ENCODE measurements at regions not wholly inside any gene's neighbourhood (a gene's known extent, or its start where the extent isn't known, plus 50 kb on each side); places are given as distances from the start of the nearest gene placed in this dataset.

DNA sequence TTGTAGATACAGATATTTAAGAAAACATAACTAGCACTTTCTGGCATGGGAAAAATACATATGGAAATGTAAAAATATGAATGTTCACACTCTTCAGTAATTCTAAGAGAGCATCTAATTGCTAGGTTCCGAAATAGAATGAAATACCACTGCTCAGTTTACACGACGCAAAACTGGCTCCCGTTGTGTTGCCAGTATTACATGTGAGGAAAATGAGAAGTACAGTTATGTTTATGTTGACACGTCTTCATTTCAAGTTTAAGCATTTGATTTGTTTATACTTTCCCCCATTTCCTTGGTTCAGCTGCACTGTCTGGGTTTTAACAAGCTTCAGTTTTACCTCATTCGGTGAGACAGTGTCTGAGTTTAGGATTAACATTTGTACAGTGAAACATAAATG, 275.8 kb upstream of the SEMA3D start:
- Histone ChIP-seq H3F3A (ENCODE audit: insufficient read depth, low read length, poor library complexity, severe bottlenecking) (no peaks in the 10 kb centered on the region), H3K79me2 (replicated peaks; ENCODE audit: insufficient read depth, low read length) (no peaks in the 10 kb centered on the region), H3K4me2 (ENCODE audit: low read length) (no peak overlapping the region), H3K27me3 (ENCODE audit: insufficient read depth, low read depth, low read length) (no peaks in the 10 kb centered on the region), H3K9ac (ENCODE audit: low read length) (no peak overlapping the region), H3K4me3 (ENCODE audit: low read length) (no peak overlapping the region), H3K36me3 (ENCODE audit: insufficient read depth, low read length) (no peaks in the 10 kb centered on the region), H3K9me2 (ENCODE audit: insufficient read depth, low read length) (no peaks in the 10 kb centered on the region), H3K9me3 (ENCODE audit: low read length) (no peaks in the 10 kb centered on the region), H3K27ac (ENCODE audit: low read length) (no peak overlapping the region), H4K20me1 (ENCODE audit: insufficient read depth) (no peaks in the 10 kb centered on the region), H2AFZ (ENCODE audit: low read depth, low read length) (no peak overlapping the region)
- TF ChIP-seq EZH2 (IDR thresholded peaks at IDR 0.05; ENCODE audit: borderline replicate concordance, insufficient read depth, low read length, poor library complexity, severe bottlenecking): no peak
- no peak for TF ChIP-seq TAF1 (IDR thresholded peaks at IDR 0.05; ENCODE audit: low read depth)
- TF ChIP-seq, protein P1, sequence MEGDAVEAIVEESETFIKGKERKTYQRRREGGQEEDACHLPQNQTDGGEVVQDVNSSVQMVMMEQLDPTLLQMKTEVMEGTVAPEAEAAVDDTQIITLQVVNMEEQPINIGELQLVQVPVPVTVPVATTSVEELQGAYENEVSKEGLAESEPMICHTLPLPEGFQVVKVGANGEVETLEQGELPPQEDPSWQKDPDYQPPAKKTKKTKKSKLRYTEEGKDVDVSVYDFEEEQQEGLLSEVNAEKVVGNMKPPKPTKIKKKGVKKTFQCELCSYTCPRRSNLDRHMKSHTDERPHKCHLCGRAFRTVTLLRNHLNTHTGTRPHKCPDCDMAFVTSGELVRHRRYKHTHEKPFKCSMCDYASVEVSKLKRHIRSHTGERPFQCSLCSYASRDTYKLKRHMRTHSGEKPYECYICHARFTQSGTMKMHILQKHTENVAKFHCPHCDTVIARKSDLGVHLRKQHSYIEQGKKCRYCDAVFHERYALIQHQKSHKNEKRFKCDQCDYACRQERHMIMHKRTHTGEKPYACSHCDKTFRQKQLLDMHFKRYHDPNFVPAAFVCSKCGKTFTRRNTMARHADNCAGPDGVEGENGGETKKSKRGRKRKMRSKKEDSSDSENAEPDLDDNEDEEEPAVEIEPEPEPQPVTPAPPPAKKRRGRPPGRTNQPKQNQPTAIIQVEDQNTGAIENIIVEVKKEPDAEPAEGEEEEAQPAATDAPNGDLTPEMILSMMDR (IDR thresholded peaks at IDR 0.05; ENCODE audit: poor library complexity, severe bottlenecking): no peak
- no peak for TF ChIP-seq POLR2AphosphoS5 (IDR thresholded peaks at IDR 0.05)
- TF ChIP-seq EP300 (conservative IDR thresholded peaks at IDR 0.05; ENCODE audit: poor library complexity, severe bottlenecking): no peak
- no peak for TF ChIP-seq RAD21 (conservative IDR thresholded peaks at IDR 0.05)
- TF ChIP-seq, protein P2, sequence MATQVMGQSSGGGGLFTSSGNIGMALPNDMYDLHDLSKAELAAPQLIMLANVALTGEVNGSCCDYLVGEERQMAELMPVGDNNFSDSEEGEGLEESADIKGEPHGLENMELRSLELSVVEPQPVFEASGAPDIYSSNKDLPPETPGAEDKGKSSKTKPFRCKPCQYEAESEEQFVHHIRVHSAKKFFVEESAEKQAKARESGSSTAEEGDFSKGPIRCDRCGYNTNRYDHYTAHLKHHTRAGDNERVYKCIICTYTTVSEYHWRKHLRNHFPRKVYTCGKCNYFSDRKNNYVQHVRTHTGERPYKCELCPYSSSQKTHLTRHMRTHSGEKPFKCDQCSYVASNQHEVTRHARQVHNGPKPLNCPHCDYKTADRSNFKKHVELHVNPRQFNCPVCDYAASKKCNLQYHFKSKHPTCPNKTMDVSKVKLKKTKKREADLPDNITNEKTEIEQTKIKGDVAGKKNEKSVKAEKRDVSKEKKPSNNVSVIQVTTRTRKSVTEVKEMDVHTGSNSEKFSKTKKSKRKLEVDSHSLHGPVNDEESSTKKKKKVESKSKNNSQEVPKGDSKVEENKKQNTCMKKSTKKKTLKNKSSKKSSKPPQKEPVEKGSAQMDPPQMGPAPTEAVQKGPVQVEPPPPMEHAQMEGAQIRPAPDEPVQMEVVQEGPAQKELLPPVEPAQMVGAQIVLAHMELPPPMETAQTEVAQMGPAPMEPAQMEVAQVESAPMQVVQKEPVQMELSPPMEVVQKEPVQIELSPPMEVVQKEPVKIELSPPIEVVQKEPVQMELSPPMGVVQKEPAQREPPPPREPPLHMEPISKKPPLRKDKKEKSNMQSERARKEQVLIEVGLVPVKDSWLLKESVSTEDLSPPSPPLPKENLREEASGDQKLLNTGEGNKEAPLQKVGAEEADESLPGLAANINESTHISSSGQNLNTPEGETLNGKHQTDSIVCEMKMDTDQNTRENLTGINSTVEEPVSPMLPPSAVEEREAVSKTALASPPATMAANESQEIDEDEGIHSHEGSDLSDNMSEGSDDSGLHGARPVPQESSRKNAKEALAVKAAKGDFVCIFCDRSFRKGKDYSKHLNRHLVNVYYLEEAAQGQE (IDR thresholded peaks at IDR 0.05; ENCODE audit: borderline replicate concordance): no peak
- TF ChIP-seq MXI1 (conservative IDR thresholded peaks at IDR 0.05; ENCODE audit: poor library complexity, severe bottlenecking): no peak
- no peak for TF ChIP-seq SMC3 (conservative IDR thresholded peaks at IDR 0.05; ENCODE audit: poor library complexity)

DNA sequence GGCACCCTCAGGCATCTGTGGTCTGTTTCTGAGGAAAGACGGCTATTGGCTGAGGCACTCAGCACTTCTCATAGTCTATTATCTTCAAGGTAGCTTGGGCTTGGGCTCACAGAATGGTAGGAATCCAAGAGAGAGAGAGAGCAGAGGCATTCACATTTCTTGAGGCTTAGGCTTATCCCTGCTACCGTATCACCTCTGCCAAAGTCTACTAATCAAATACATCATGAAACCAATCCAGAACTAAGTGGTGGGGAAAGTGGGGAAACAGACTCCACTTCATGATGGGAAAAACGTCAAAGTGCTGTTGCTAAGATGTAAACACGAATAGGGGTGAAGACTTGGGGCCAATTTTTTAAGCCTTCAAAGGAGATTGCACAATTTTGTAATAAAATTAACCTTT, 271.1 kb upstream of the SEMA3D start:
- TF ChIP-seq POLR2AphosphoS5 (IDR thresholded peaks at IDR 0.05): no peak
- no peak for TF ChIP-seq SMC3 (conservative IDR thresholded peaks at IDR 0.05; ENCODE audit: poor library complexity)
- TF ChIP-seq, protein P1 (IDR thresholded peaks at IDR 0.05; ENCODE audit: poor library complexity, severe bottlenecking): no peak
- TF ChIP-seq TAF1 (IDR thresholded peaks at IDR 0.05; ENCODE audit: low read depth): no peak
- no peak for TF ChIP-seq EP300 (conservative IDR thresholded peaks at IDR 0.05; ENCODE audit: poor library complexity, severe bottlenecking)
- Histone ChIP-seq H3K4me2 (ENCODE audit: low read length) (no peak overlapping the region), H3K27ac (ENCODE audit: low read length) (no peak overlapping the region), H3K27me3 (ENCODE audit: insufficient read depth, low read depth, low read length) (no peaks in the 10 kb centered on the region), H2AFZ (ENCODE audit: low read depth, low read length) (no peak overlapping the region), H3K9ac (ENCODE audit: low read length) (no peak overlapping the region), H3F3A (ENCODE audit: insufficient read depth, low read length, poor library complexity, severe bottlenecking) (no peaks in the 10 kb centered on the region), H3K4me3 (ENCODE audit: low read length) (no peak overlapping the region), H3K9me2 (ENCODE audit: insufficient read depth, low read length) (no peaks in the 10 kb centered on the region), H4K20me1 (ENCODE audit: insufficient read depth) (no peaks in the 10 kb centered on the region), H3K79me2 (replicated peaks; ENCODE audit: insufficient read depth, low read length) (no peaks in the 10 kb centered on the region), H3K36me3 (ENCODE audit: insufficient read depth, low read length) (no peaks in the 10 kb centered on the region), H3K9me3 (ENCODE audit: low read length) (no peaks in the 10 kb centered on the region)
